T follicular helper cell (primary cell): ENCODE measurements at regions not wholly inside any gene's neighbourhood (a gene's known extent, or its start where the extent isn't known, plus 50 kb on each side); places are given as distances from the start of the nearest gene placed in this dataset.
"Not testable (repeated sequence)": the region's sequence is repeated elsewhere in the genome, so short reads cannot be mapped to it uniquely, and the experiment has no call there.

Source experiments
- DNase-seq: peaks from one replicate; pipeline ENCODE4 v3.0.0-alpha.2; 2020; ENCODE audit warnings: low read depth

DNA sequence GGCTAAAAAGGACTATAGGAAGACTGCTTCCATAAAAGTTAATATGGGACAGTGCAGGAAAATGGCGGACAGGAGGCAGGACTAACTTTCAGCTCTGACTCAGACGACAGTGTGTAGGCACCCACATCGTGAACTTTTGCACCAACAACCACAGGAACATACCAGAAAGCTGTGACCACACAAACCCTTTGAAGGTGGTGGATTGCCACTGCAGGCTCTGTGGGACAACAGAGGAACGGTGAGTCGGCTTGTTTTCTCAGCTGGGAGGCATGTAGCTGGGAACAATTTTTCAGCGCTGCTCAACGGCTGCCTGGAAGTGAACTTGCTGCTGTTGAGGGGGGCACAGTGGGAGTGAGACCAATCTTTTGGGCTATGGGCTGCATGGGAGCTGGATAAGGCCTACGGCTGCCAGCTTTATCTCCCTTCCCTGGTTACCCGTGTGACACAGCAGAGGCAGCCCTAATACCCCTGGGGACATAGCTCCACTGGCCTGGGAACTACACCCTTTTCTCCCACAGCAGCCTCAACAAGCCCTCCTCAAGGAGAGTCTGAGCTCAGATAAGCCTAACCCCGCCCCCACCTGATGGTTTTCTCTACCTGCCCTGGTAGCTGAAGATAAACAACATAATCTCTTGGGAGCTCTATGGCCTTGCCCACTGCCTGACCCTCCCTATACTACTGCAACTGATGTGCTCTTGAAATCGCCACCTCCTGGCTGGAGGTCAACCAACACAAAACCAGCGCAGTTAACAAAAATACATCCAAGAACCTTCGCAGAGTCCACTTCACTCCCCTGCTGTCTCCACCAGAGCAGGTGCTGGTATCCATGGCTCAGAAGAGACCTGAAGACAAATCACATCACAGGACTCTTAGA, 1537.0 kb downstream of the C4orf33 start:
- DNase-seq: no peak

DNA sequence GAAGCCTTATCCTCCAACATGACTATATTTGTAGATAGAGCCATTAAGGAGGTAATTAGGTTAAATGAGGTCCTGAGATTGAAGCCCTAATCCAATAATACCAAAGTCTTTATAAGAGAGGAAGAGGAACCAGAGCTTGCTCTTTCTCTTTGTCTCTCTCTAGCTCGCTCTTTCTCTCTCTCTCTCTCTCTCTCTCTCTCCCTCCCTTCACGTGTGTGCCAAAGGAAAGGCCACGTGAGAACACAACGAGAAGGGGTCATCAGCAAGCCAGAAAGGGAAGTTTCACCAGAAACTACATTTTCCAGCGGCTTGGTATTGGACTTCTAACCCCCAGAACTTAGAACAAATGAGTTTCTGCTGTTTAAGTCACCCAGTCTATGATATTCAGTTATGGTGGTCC, 1540.5 kb downstream of the C4orf33 start:
- DNase-seq: no peak

DNA sequence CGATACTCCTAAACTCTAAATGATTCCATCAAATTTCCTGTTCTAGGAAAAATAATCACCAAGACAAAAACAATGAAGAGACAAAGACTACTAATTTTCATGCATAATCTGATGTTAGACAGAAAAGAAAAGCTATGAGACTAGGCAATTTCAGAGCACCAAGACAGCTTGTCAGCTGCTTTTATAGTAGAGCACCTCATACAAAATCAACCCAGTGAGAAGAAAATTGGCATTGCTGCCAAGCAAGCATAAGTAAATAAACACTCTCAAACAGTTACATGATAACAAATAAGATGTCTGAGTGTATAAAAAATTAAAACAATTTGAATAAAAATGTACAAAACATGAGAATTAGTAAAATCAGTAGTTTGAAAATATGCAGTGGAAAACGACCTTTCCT, 1544.6 kb downstream of the C4orf33 start:
- DNase-seq: no peak

DNA sequence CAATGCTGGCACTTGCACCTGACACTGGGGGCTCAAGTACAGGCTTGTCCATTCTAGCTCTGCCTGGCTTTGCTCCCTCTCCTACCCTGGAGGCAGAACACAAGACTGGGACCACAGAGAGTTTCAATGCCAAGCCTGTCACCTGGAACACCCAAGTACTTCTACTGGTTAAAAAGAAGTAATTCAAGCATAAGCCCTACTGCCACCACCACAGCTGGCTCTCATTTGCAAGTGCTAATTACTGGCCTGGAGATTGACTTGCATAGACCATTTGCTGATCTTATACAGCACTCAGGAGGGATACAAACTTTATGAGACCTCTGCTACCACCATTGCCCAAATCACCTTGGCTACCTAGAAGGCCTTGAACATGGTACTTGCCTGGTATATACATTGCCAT, 1550.9 kb downstream of the C4orf33 start:
- DNase-seq: no peak

DNA sequence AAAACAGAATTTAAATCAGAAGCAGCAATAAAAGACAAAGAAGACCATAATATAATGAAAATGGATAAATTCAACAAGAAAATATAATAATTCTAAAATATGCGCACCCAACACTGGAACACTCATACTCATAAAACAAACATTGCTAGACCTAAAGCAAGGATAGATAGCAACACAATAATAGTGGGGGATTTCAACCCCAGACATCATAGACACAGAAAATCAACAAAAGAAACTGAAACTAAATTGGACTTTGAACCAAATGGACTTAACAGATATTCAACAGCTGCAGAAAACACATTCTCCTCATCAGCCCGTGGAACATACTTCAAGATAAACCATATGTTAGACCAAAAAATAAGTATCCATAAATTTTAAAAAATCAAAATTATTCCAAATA, 1552.6 kb downstream of the C4orf33 start:
- no peak for DNase-seq

DNA sequence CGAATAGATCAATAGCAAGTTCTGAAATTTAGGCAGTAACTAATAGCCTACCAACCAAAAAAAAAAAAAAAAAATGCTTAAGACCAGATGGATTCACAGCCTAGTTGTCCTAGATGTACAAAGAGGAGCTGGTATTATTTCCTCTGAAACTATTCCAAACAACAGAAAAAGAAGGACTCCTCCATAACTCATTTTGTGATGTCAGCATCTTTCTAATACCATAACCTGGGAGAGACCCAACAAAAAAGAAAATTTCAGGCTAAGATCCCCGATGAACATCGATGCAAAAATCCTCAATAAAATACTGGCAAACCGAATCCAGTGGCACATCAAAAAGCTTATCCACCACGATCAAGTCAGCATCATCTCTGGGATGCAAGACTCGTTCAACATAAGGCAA, 1557.9 kb downstream of the C4orf33 start:
- no peak for DNase-seq

DNA sequence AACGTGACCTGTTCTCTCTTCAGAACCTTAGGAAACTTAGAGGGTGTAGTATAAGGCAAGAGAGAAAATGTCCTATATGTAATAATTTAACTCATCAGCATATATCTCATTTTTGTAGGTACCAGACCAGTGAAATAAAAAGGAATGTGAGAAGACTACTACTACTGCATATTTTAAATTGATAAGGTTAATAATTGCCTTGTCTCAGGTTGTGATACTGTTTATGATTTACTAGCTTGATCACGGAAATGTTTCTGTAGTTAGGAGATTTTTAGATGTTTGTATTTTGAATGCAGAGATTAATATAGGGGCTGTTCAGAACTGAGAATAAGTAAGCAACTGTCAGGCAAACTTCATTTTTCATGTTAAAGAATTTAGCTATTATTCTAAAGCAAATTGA, 1563.4 kb downstream of the C4orf33 start:
- no peak for DNase-seq

DNA sequence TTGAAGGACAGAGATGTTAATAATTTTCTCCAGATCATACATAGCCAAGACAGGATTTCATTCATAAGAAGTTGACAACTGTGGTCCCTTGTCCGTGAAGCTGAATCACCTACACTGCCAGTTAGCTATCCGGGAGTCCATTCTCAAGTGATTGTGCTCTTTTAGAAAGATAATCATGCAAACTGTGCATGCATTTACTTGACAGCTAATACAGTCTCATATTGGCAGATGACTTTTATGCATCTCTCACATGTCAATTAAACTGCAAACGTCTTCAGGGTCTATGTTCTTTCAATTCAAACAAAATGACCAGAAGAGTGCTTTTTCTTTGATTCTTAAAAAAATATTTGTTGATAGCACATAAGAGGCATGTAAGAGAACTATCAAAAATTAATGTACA, 1572.9 kb downstream of the C4orf33 start:
- DNase-seq: no peak

DNA sequence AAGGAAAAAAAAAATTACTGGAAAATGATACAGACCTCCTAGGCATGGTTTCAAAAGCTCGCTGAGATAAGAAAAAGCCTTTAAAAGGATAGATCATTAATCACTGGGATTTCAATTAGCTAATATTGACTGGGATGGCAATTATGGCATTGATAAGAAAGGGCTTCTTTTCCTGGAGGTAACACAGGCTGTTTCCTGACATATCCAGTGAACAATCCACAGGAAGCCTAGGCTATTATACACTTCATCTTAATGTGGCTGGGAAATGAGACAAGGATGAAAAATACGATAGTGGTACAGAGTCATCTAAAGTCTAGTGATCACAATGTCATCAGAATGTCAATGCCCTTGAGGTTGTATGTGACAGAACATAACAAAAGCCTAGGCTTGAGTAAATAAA, 1579.3 kb downstream of the C4orf33 start:
- no peak for DNase-seq

DNA sequence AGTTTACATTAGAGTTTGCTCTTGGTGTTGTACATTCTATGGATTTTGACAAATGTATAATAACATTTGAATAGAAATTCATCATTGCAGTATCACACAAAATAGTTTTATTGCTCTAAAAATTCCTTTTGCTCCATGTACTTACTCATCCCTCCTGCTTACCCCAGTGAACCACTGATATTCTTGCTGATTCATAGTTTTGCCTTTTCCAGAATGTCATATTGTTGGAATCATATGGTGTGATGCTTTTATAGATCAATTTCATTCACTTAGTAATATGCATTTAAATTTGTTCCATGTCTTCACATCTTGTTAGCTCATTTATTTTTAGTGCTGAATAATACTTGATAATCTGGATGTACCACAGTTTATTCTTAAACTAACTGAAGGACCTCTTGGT, 1593.2 kb downstream of the C4orf33 start:
- no peak for DNase-seq

DNA sequence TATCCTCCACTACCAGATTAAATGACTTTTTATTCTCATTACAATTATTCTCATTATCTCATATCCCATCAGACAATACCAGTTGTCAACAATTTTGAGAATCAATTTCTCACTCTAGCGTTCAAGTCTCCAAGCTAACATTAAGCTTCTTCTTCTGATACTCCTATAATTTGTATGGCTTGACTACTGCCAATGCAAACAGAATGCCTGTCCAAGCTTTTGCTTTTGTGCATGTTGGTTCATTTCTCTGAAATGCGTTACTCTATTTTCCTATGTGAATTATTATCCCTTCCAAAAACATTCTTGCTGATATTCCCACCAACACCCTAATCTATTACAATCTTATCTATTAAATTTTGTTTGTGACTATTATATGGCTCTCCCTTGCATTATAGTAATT, 1602.3 kb downstream of the C4orf33 start:
- DNase-seq: no peak

DNA sequence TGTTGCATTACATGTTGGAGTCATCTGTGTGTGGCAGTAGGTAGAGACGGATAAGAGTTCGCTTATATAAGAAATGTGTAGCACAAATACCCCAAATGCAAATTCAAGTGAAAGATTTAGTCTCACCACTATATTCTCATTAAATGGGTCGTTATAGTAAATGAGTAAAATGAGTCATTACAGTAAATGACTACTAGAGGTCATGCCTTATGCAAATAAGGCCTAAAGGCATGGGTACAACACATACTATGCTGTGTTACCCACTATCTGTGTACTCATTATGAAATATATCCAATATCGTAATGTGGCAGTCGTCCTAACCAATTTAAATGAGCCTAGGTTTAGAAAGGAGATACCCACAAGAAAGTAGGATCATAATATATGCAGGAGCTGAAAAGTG, 1603.1 kb downstream of the C4orf33 start:
- DNase-seq: no peak

DNA sequence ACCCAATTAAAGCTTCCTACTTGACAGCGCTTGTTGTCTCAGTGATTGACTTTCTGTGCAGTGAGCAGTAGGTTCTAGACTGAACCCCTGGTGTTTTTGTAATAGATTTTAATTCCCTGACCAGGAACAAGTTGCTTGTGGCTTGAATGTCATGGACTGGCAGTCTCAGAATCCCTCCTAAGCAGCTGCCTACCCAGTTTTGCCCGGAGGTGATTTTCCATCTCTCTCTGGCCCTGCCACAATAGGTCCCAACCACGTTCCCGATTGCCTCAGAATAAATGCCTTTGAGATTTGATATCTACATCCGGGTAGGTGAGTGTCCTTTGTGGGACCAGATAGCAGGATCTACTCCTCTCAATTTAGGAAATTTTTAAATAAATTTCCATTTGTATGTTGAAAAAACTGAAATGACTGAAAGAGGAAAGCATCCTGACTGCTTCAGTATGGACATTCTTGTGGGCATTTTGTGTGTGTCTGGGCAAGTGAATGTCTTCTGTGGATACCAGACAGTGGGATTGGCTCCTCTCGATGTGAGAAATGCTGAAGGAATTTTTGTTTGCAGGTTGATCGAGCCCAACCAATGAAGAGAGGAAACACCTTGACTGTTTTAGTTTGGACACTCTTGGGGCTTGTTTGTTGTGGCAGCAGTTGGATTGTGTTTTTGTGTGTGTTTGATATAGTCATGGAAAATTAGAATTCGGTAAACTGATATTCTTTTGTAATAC, 1607.4 kb downstream of the C4orf33 start:
- DNase-seq: no peak

DNA sequence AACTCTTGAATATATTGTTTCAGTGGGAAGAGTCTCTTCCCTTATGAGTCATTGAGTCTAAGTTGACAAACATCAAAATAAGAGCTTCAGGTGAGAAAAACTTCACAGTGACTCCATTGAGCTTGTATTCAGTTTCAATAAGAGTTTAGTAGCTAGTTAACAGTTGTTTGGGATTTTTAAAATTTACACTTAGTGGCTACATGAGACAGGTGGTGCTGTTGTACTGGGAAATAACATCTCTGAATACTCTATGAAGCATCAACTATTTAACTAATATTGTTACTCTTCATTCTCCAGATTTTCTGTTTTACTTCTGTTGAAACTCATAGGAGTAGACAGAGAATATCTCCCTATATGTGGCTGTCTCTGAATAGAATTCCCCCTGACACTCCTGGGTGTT, 1609.1 kb downstream of the C4orf33 start:
- no peak for DNase-seq

DNA sequence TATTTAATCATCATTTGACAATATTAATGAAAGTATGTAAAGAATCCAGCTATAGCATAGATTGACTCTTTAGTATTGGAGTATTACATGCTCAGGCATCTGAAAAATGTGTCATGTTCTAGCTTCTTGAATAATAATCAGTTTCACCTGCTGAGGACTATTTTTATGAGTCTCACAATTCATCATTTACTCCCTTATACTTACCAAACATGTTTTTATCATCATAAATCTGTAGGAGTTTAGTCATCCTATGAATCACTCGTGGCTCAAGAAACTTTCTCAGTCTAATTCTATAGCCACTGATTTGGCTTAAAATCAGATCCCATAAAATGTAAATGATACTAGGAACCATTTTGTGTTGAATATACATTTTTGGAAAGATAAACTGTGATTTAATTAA, 1616.1 kb downstream of the C4orf33 start:
- no peak for DNase-seq

DNA sequence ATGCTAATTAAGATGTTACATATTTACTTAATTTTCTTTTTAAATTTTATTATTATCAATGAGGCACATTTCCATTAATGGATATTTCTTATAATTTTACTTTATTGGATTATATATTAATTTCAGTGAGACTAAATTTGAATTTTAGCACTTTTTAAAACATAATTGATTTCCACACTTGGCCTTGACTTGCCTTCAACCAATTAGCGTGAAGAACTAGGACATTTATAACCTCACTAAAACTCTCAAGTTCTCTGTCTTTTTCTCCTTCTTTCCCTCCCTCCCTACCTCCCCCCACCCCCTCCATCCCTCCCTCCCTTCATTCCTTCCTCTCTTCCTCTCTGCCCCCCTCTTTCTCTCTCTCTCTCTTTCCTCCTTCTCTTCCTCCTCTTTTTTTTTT, 1618.1 kb downstream of the C4orf33 start:
- no peak for DNase-seq

DNA sequence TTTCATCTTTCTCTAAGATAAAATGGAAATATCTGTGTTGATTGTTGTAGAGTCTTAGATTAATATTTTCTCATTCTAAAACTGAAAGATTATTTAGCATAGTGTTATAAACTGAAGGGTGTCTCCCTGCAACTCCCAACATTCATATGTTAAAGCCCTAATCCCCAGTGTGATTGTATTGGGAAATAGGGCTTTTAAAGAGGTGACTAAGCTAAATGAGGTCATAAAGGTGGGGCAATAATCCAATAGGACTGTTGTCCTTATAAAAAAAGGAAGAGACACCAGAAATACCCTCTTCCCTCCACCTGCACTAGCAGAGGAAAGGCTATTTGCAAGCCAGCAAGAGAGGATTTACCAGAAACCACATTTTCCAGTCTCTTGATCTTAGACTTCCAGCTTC, 1626.4 kb downstream of the C4orf33 start:
- DNase-seq: no peak

DNA sequence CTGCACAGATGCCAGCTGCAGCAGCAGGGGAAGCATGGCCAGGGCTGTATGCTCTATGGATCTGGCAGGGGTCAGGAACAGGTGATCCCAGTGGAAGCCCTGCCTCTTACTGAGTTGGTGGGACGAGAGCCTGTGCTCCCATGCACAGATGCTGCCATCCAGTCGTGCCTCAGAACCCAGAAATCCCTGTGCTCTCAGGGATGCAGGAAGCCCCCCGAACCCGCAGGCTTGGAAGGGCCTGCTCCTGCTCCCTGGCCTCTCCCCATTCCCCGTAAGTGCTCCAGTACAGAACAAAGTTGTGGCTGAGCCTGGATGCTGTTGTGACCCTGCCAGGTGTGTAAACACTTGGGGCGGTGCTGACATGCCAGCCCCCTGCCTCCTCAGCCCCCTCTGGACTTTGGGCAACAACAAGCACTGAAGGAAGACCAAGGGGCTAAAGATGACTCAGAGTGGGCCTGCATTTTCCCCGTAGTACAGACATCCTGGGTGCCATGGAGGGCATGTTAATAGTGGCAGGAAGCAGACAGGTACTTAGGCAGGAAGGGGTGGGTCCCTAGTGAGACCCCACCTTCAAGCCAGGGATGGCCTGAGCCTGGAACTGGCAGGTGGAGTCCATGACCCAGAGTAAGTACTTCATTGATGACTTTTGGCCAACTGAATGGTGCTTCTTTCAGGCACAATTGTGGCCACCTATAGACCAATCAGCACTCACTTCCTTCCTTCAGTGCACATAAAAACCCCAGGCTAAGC, 1640.7 kb downstream of the C4orf33 start:
- no peak for DNase-seq

DNA sequence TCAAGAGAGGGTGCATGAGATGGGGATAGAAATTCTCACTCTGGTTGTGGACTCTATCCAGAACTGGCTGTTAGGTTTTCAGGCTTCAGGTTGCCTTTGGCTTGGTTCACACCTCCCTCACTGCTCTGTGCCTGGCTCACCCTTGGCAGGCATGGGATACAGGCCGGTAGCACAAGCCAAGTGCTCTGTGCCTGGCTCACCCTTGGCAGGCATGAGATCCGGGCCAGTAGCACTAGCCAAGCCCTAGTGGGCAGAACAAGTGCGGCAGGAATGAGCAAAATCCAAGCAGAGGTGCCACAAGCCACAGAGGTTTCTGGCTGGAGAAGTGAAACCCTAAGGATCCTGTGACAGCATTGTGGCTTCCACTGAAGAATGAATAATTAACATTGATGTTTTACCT, 1642.3 kb downstream of the C4orf33 start:
- no peak for DNase-seq

DNA sequence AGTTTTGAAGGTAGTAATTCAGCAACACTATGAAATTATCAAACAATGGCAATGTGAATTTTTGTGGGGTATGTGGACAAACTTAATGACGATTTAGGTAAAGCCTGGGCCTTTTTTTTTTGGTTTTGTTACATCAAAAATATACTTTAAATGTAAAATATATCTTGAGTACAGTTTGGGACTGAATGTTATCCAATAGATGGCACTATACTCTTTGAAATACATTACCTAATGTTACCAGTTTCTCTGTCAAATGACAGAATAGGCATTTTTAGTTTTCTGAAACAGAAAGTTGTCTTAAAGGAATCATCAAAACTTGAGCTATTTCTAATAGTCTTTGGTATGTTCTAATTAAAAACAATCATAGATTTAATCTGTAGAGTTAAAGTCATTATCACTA, 1651.9 kb downstream of the C4orf33 start:
- DNase-seq: no peak

DNA sequence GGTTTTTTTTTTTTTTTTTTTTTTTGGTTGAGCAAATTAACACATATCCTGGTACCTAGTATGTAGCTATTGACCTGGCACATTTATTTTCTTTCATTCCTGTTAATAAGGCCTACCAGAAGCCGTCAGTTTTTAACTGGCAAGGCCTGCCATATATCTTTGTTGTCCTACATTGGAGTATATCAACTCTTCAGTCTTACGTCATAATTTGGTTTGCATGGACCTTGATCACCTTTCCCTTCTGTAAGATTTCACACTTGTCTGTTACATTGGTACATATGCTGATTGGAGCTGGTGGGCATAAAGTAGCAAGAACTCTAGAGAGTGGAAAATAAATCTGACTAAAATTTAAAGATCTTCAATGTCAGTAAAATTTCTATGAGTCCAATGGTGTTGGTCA, 1658.0 kb downstream of the C4orf33 start:
- no peak for DNase-seq

DNA sequence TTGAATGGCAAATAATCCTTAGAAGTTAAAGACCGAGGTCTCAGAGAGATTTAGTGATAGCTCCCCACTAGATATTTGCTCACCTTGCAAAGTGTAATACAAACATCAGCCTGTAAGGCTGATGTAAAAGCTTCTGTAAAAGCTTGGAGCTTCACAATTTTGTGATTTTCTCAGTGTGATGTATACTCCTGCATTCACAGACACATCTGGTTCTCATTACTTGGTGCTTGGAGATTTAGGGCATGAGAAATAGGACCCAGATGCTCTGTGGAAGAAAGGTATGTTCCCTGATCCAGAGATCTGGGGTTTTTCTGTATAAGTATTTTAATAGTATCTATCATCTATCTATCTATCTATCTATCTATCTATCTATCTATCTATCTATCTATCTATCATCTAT, 1664.3 kb downstream of the C4orf33 start:
- no peak for DNase-seq

DNA sequence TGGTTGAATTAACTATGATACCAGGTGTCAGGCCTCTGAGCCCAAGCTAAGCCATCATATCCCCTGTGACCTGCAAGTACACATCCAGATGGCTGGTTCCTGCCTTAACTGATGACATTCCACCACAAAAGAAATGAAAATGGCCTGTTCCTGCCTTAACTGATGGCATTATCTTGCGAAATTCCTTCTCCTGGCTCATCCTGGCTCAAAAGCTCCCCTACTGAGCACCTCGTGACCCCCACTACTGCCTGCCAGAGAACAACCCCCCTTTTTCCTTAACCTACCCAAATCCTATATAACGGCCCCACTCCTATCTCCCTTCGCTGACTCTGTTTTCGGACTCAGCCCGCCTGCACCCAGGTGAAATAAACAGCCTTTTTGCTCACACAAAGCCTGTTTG, 1671.4 kb downstream of the C4orf33 start:
- not testable (repeated sequence) for DNase-seq
